GM04504 (cell line): ENCODE measurements at regions not wholly inside any gene's neighbourhood (a gene's known extent, or its start where the extent isn't known, plus 50 kb on each side); places are given as distances from the start of the nearest gene placed in this dataset.
"Not testable (repeated sequence)": the region's sequence is repeated elsewhere in the genome, so short reads cannot be mapped to it uniquely, and the experiment has no call there.

ENCODE experiments used
- DNase-seq: peaks from one replicate; pipeline ENCODE4 v3.0.0-alpha.2; 2012; ENCODE audit warnings: low read depth

DNA sequence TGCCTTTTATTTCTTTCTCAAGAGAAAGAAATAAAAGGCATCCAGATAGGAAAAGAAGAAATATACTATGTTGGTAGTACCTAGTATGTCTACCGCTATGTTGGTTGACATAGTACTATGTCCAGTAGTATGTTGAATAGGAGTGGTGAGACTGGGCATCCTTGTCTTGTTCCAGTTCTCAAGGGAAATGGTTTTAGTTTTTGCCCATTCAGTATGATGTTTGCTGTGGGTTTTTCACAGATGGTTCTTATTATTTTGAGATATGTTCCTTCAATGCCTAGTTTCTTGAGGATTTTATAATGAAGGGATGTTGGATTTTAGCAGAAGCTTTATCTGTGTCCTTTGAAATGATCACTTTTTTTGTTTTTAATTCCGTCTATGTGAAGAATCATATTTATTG, 53.0 kb upstream of the CSNK1A1L start:
- DNase-seq, result no peak

DNA sequence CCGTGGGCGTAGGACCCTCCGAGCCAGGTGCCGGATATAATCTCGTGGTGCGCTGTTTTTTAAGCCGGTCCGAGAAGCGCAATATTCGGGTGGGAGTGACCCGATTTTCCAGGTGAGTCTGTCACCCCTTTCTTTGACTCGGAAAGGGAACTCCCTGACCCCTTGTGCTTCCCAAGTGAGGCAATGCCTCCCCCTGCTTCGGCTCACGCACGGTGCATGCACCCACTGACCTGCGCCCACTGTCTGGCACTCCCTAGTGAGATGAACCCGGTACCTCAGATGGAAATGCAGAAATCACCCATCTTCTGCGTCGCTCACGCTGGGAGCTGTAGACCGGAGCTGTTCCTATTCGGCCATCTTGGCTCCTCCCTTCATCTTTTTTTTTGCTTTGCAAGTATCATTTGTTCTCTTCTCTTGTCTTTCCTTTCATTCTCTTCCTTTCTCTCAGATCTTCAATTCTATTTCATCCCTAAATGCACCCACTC, 50.2 kb upstream of the CSNK1A1L start:
- DNase-seq, result not testable (repeated sequence)
